ENCODE measurements at regions not wholly inside any gene's neighbourhood (a gene's known extent, or its start where the extent isn't known, plus 50 kb on each side); places are given as distances from the start of the nearest gene placed in this dataset.

GRCh38 chr5:122220511-122220910, 91.2 kb downstream of the ZNF474 start:
- H3K4me2 ChIP-seq (ENCODE audit: low read length) = no peak overlapping the region
- DNase-seq = no peak
- TF ChIP-seq CTCF (conservative IDR thresholded peaks at IDR 0.05; ENCODE audit: low read depth, low read length) = no peak
- TF ChIP-seq EZH2 (IDR thresholded peaks at IDR 0.05; ENCODE audit: low read length, unreplicated experiment) = no peak
- no peak for TF ChIP-seq EZH2phosphoT487 (IDR thresholded peaks at IDR 0.05; ENCODE audit: borderline replicate concordance, low read length)
- BruUV-seq (replicated peaks) = no TSS peak
- no peak overlapping the region for H3K4me3 ChIP-seq (ENCODE audit: low read length)
- no peaks in the 10 kb centered on the region for H4K20me1 ChIP-seq (ENCODE audit: low read length)
- no peaks in the 10 kb centered on the region for H3K9me2 ChIP-seq (replicated peaks; ENCODE audit: low read length)
- no peaks in the 10 kb centered on the region for H3F3A ChIP-seq (ENCODE audit: low read length, unreplicated experiment)
- no peak overlapping the region for H2AFZ ChIP-seq (ENCODE audit: low read length)
- H3K9me3 ChIP-seq (ENCODE audit: low read length) = no peaks in the 10 kb centered on the region
- ChIA-PET CTCF (no interaction called here), POLR2A (ENCODE audit: unreplicated experiment) (no interaction called here)
- H3K27me3 ChIP-seq (ENCODE audit: low read length) = peaks cover 13% of the 10 kb centered on the region
- no peaks in the 10 kb centered on the region for H3K36me3 ChIP-seq (ENCODE audit: low read depth, low read length)
- H3K79me2 ChIP-seq (ENCODE audit: low read length) = no peaks in the 10 kb centered on the region
- ATAC-seq = no peak
- no peak overlapping the region for H3K9ac ChIP-seq (ENCODE audit: low read length)
- no peaks in the 10 kb centered on the region for H3K4me1 ChIP-seq (ENCODE audit: insufficient read depth, low read length)
- H3K27ac ChIP-seq (ENCODE audit: low read length) = no peak overlapping the region
- intact Hi-C loops (cut with micrococcal nuclease) = no loop called here

- no peaks in the 10 kb centered on the region for H3K9me2 ChIP-seq (replicated peaks; ENCODE audit: low read length)
- ChIA-PET CTCF (no interaction called here), POLR2A (ENCODE audit: unreplicated experiment) (no interaction called here)
- no peak for DNase-seq
- no peaks in the 10 kb centered on the region for H3K4me1 ChIP-seq (ENCODE audit: insufficient read depth, low read length)
- no peak overlapping the region for H3K9ac ChIP-seq (ENCODE audit: low read length)
- no peak overlapping the region for H3K4me3 ChIP-seq (ENCODE audit: low read length)
- no peaks in the 10 kb centered on the region for H3K9me3 ChIP-seq (ENCODE audit: low read length)
- no peaks in the 10 kb centered on the region for H3K36me3 ChIP-seq (ENCODE audit: low read depth, low read length)
- no peaks in the 10 kb centered on the region for H3K79me2 ChIP-seq (ENCODE audit: low read length)
- intact Hi-C loops (cut with micrococcal nuclease) = no loop called here
- no peak for ATAC-seq
- H2AFZ ChIP-seq (ENCODE audit: low read length) = no peak overlapping the region
- no peak overlapping the region for H3K27ac ChIP-seq (ENCODE audit: low read length)
- TF ChIP-seq CTCF (conservative IDR thresholded peaks at IDR 0.05; ENCODE audit: low read depth, low read length) = no peak
- H4K20me1 ChIP-seq (ENCODE audit: low read length) = no peaks in the 10 kb centered on the region
- BruUV-seq (replicated peaks) = no TSS peak
- no peaks in the 10 kb centered on the region for H3F3A ChIP-seq (ENCODE audit: low read length, unreplicated experiment)
- no peak overlapping the region for H3K4me2 ChIP-seq (ENCODE audit: low read length)
- peaks cover 13% of the 10 kb centered on the region for H3K27me3 ChIP-seq (ENCODE audit: low read length)
Observed at GRCh38 chr5:122221857-122222256, 90.2 kb upstream of the SNCAIP start.

- H3K9me2 ChIP-seq (replicated peaks; ENCODE audit: low read length) = no peaks in the 10 kb centered on the region
- no peak overlapping the region for H3K9ac ChIP-seq (ENCODE audit: low read length)
- no peaks in the 10 kb centered on the region for H3K4me1 ChIP-seq (ENCODE audit: insufficient read depth, low read length)
- no peak overlapping the region for H2AFZ ChIP-seq (ENCODE audit: low read length)
- no peak overlapping the region for H3K27ac ChIP-seq (ENCODE audit: low read length)
- TF ChIP-seq EZH2 (IDR thresholded peaks at IDR 0.05; ENCODE audit: low read length, unreplicated experiment) = no peak
- TF ChIP-seq EZH2phosphoT487 (IDR thresholded peaks at IDR 0.05; ENCODE audit: borderline replicate concordance, low read length) = no peak
- TF ChIP-seq CTCF (conservative IDR thresholded peaks at IDR 0.05; ENCODE audit: low read depth, low read length) = no peak
- intact Hi-C loops (cut with micrococcal nuclease) = no loop called here
- no peaks in the 10 kb centered on the region for H3K9me3 ChIP-seq (ENCODE audit: low read length)
- no peak overlapping the region for H3K4me2 ChIP-seq (ENCODE audit: low read length)
- H4K20me1 ChIP-seq (ENCODE audit: low read length) = no peaks in the 10 kb centered on the region
- no peak overlapping the region for H3K4me3 ChIP-seq (ENCODE audit: low read length)
- CTCF ChIA-PET = no interaction called here
- no peaks in the 10 kb centered on the region for H3K79me2 ChIP-seq (ENCODE audit: low read length)
- no peak for DNase-seq
- H3F3A ChIP-seq (ENCODE audit: low read length, unreplicated experiment) = no peaks in the 10 kb centered on the region
- peaks cover 13% of the 10 kb centered on the region for H3K27me3 ChIP-seq (ENCODE audit: low read length)
- no peaks in the 10 kb centered on the region for H3K36me3 ChIP-seq (ENCODE audit: low read depth, low read length)
- ATAC-seq = no peak
- BruUV-seq (replicated peaks) = no TSS peak
- POLR2A ChIA-PET (ENCODE audit: unreplicated experiment) = no interaction called here
Observed at GRCh38 chr5:122222580-122222979, 89.5 kb upstream of the SNCAIP start.

Measured in PC-3 (cell line).